A549 (cell line): ENCODE measurements at regions not wholly inside any gene's neighbourhood (a gene's known extent, or its start where the extent isn't known, plus 50 kb on each side); places are given as distances from the start of the nearest gene placed in this dataset.

Experiments
- ESRRA ChIP-seq: fragments of 150-350 bp; IDR thresholded peaks from 2 replicates; pipeline ENCODE4 v1.6.1; 2014; ENCODE audit warnings: mild to moderate bottlenecking, low read length, borderline replicate concordance
- HDAC2 ChIP-seq: fragments of 200-600 bp; sonication (generic); IDR thresholded peaks from 2 replicates; pipeline ENCODE4 v1.6.1; 2016
- JUN ChIP-seq, 2 experiments: fragments of >200 bp; sonication (Bioruptor Twin); formaldehyde crosslinking; IDR thresholded peaks; 2 replicates in 1 of 2; 3 replicates in 1 of 2; pipeline ENCODE4 v1.6.1; 2016 to 2017
- KDM1A ChIP-seq: fragments of 200-600 bp; sonication (generic); IDR thresholded peaks from 2 replicates; pipeline ENCODE4 v1.6.1; 2016; ENCODE audit warnings: low read depth, mild to moderate bottlenecking
- MYC ChIP-seq: IDR thresholded peaks from 2 replicates; pipeline ENCODE4 v1.6.1; 2012; ENCODE audit warnings: mild to moderate bottlenecking, inconsistent platforms, low read length, improper control_type of control experiment, borderline replicate concordance
- POLR2A ChIP-seq: IDR thresholded peaks from 2 replicates; pipeline ENCODE4 v1.6.1; 2012; ENCODE audit warnings: mild to moderate bottlenecking, low read length
- RAD21 ChIP-seq, 2 experiments: fragments of >200 bp in 1 of 2; sonication (Bioruptor Twin) in 1 of 2; formaldehyde crosslinking in 1 of 2; IDR thresholded peaks in 1 of 2; conservative IDR thresholded peaks in 1 of 2; 2 replicates in 1 of 2; 3 replicates in 1 of 2; pipeline ENCODE4 v1.6.1; 2012 to 2018; ENCODE audit warnings: inconsistent platforms in 1 of 2
- ZC3H11A ChIP-seq: fragments of 450-650 bp; IDR thresholded peaks from 2 replicates; pipeline ENCODE4 v1.6.1; 2014; ENCODE audit warnings: antibody characterized with exemption, mild to moderate bottlenecking
- TF ChIP-seq, protein P1 (sequence below): fragments of 200-600 bp; sonication (generic); IDR thresholded peaks from 2 replicates; pipeline ENCODE4 v1.6.1; 2016; ENCODE audit warnings: antibody characterized with exemption, mild to moderate bottlenecking, moderate library complexity
- TF ChIP-seq, protein P2 (sequence below): fragments of 450-650 bp; IDR thresholded peaks from 2 replicates; pipeline ENCODE4 v1.6.1; 2014; ENCODE audit warnings: antibody characterized with exemption
- TF ChIP-seq, protein P3 (sequence below): fragments of >200 bp; sonication (Bioruptor Twin); formaldehyde crosslinking; IDR thresholded peaks from 3 replicates; pipeline ENCODE4 v1.5.1; 2016
- TF ChIP-seq, protein P4 (sequence below): IDR thresholded peaks from 2 replicates; pipeline ENCODE4 v1.6.1; 2012
- TF ChIP-seq, protein P5 (sequence below): fragments of 150-350 bp; IDR thresholded peaks from 2 replicates; pipeline ENCODE4 v1.6.1; 2014; ENCODE audit warnings: low read depth, mild to moderate bottlenecking, low read length

DNA sequence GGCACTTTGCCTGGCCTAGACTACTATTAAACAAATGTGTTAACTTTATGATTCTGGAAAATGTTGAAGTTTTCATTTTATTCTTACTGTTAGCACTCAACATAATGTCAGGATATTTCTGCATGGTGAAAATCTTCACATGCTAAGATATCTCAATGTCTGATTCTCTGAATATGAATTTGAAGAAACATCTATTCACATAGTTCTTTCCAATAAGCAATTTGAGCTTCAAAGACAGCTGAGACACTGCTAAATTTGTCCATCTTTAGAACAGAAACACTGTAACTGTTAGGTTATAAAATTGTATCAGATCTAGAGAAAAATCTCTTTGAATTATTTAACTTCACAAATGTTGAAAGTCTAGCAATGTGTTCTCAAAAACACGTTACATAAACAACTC, 970.2 kb downstream of the PLOD2 start:
- TF ChIP-seq MYC (no peak), ESRRA (no peak), RAD21 (conservative IDR thresholded peaks at IDR 0.05 in 1 of 2, IDR thresholded peaks at IDR 0.05 in 1 of 2) (no peak), POLR2A (no peak), KDM1A (no peak), ZC3H11A (no peak), HDAC2 (no peak), JUN (IDR thresholded peaks at IDR 0.05) (no peak)
- TF ChIP-seq, protein P1, sequence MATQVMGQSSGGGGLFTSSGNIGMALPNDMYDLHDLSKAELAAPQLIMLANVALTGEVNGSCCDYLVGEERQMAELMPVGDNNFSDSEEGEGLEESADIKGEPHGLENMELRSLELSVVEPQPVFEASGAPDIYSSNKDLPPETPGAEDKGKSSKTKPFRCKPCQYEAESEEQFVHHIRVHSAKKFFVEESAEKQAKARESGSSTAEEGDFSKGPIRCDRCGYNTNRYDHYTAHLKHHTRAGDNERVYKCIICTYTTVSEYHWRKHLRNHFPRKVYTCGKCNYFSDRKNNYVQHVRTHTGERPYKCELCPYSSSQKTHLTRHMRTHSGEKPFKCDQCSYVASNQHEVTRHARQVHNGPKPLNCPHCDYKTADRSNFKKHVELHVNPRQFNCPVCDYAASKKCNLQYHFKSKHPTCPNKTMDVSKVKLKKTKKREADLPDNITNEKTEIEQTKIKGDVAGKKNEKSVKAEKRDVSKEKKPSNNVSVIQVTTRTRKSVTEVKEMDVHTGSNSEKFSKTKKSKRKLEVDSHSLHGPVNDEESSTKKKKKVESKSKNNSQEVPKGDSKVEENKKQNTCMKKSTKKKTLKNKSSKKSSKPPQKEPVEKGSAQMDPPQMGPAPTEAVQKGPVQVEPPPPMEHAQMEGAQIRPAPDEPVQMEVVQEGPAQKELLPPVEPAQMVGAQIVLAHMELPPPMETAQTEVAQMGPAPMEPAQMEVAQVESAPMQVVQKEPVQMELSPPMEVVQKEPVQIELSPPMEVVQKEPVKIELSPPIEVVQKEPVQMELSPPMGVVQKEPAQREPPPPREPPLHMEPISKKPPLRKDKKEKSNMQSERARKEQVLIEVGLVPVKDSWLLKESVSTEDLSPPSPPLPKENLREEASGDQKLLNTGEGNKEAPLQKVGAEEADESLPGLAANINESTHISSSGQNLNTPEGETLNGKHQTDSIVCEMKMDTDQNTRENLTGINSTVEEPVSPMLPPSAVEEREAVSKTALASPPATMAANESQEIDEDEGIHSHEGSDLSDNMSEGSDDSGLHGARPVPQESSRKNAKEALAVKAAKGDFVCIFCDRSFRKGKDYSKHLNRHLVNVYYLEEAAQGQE = no peak
- TF ChIP-seq, protein P2, sequence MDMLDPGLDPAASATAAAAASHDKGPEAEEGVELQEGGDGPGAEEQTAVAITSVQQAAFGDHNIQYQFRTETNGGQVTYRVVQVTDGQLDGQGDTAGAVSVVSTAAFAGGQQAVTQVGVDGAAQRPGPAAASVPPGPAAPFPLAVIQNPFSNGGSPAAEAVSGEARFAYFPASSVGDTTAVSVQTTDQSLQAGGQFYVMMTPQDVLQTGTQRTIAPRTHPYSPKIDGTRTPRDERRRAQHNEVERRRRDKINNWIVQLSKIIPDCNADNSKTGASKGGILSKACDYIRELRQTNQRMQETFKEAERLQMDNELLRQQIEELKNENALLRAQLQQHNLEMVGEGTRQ = no peak
- TF ChIP-seq, protein P3, sequence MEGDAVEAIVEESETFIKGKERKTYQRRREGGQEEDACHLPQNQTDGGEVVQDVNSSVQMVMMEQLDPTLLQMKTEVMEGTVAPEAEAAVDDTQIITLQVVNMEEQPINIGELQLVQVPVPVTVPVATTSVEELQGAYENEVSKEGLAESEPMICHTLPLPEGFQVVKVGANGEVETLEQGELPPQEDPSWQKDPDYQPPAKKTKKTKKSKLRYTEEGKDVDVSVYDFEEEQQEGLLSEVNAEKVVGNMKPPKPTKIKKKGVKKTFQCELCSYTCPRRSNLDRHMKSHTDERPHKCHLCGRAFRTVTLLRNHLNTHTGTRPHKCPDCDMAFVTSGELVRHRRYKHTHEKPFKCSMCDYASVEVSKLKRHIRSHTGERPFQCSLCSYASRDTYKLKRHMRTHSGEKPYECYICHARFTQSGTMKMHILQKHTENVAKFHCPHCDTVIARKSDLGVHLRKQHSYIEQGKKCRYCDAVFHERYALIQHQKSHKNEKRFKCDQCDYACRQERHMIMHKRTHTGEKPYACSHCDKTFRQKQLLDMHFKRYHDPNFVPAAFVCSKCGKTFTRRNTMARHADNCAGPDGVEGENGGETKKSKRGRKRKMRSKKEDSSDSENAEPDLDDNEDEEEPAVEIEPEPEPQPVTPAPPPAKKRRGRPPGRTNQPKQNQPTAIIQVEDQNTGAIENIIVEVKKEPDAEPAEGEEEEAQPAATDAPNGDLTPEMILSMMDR = no peak
- TF ChIP-seq, protein P4, sequence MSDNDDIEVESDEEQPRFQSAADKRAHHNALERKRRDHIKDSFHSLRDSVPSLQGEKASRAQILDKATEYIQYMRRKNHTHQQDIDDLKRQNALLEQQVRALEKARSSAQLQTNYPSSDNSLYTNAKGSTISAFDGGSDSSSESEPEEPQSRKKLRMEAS = no peak
- TF ChIP-seq, protein P5, sequence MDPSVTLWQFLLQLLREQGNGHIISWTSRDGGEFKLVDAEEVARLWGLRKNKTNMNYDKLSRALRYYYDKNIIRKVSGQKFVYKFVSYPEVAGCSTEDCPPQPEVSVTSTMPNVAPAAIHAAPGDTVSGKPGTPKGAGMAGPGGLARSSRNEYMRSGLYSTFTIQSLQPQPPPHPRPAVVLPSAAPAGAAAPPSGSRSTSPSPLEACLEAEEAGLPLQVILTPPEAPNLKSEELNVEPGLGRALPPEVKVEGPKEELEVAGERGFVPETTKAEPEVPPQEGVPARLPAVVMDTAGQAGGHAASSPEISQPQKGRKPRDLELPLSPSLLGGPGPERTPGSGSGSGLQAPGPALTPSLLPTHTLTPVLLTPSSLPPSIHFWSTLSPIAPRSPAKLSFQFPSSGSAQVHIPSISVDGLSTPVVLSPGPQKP = no peak
